ENCODE measurements at regions not wholly inside any gene's neighbourhood (a gene's known extent, or its start where the extent isn't known, plus 50 kb on each side); places are given as distances from the start of the nearest gene placed in this dataset.

GRCh38 chr13:79937771-79938216, 403.1 kb downstream of the SPRY2 start:
- Mint-ChIP-seq H3K4me3 (no peak overlapping the region), H3K27me3 (ENCODE audit: low read depth) (no peaks in the 10 kb centered on the region), H3K4me1 (peaks cover 11% of the 10 kb centered on the region), H3K9me3 (no peaks in the 10 kb centered on the region), H3K27ac (no peak overlapping the region), H3K36me3 (ENCODE audit: low read depth) (no peaks in the 10 kb centered on the region)
- TF ChIP-seq CTCF (IDR thresholded peaks at IDR 0.05; ENCODE audit: unreplicated experiment in 3 of 3): no peak

GRCh38 chr13:79937311-79937710, 403.6 kb downstream of the SPRY2 start:
- no peak for TF ChIP-seq CTCF (IDR thresholded peaks at IDR 0.05; ENCODE audit: unreplicated experiment in 3 of 3)
- peaks cover 11% of the 10 kb centered on the region for H3K4me1 Mint-ChIP-seq
- no peaks in the 10 kb centered on the region for H3K36me3 Mint-ChIP-seq (ENCODE audit: low read depth)
- no peaks in the 10 kb centered on the region for H3K9me3 Mint-ChIP-seq
- H3K27ac Mint-ChIP-seq: peak overlapping the region in 1 of 3 experiments; percentile 83
- H3K4me3 Mint-ChIP-seq: no peak overlapping the region
- no peaks in the 10 kb centered on the region for H3K27me3 Mint-ChIP-seq (ENCODE audit: low read depth)

GRCh38 chr13:79936368-79937136, 404.4 kb downstream of the SPRY2 start:
- Mint-ChIP-seq H3K27ac (peak overlapping the region; percentile 83 to 92 (median 85)), H3K4me1 (peaks cover 11% of the 10 kb centered on the region)
- no peak for TF ChIP-seq CTCF (IDR thresholded peaks at IDR 0.05; ENCODE audit: unreplicated experiment in 3 of 3)

GRCh38 chr13:79935121-79935520, 405.8 kb downstream of the SPRY2 start:
- Mint-ChIP-seq H3K36me3 (ENCODE audit: low read depth) (peaks cover 4% of the 10 kb centered on the region), H3K4me3 (no peak overlapping the region), H3K27me3 (ENCODE audit: low read depth) (no peaks in the 10 kb centered on the region), H3K27ac (no peak overlapping the region), H3K9me3 (peaks cover 4% of the 10 kb centered on the region), H3K4me1 (peaks cover 11% of the 10 kb centered on the region)
- no peak for TF ChIP-seq CTCF (IDR thresholded peaks at IDR 0.05; ENCODE audit: unreplicated experiment in 3 of 3)

More at GRCh38 chr13:79936368-79937136, 404.4 kb downstream of the SPRY2 start:
- Mint-ChIP-seq H3K9me3 (no peaks in the 10 kb centered on the region), H3K27me3 (ENCODE audit: low read depth) (no peaks in the 10 kb centered on the region), H3K4me3 (no peak overlapping the region), H3K36me3 (ENCODE audit: low read depth) (no peaks in the 10 kb centered on the region)

GRCh38 chr13:79933389-79933788, 407.5 kb downstream of the SPRY2 start:
- H3K9me3 Mint-ChIP-seq: peaks cover 5% of the 10 kb centered on the region

More at GRCh38 chr13:79933389-79933788, 407.5 kb downstream of the SPRY2 start:
- H3K4me1 Mint-ChIP-seq: peaks cover 11% of the 10 kb centered on the region
- TF ChIP-seq CTCF (IDR thresholded peaks at IDR 0.05; ENCODE audit: unreplicated experiment in 3 of 3): no peak
- H3K36me3 Mint-ChIP-seq (ENCODE audit: low read depth): peaks cover 5% of the 10 kb centered on the region
- no peak overlapping the region for H3K27ac Mint-ChIP-seq
- H3K4me3 Mint-ChIP-seq: no peak overlapping the region
- no peaks in the 10 kb centered on the region for H3K27me3 Mint-ChIP-seq (ENCODE audit: low read depth)

All from nephron (organoid).